ENCODE measurements at regions not wholly inside any gene's neighbourhood (a gene's known extent, or its start where the extent isn't known, plus 50 kb on each side); places are given as distances from the start of the nearest gene placed in this dataset.

Small RNA genes lying in the stretch of these regions (microRNA-seq; reads per million reads assigned to microRNA genes)
- 12.1 reads per million, percentile 28 among the genes with 10 or more reads in this experiment for gene MIR138-1
